HUES48 (cell line): ENCODE measurements at regions not wholly inside any gene's neighbourhood (a gene's known extent, or its start where the extent isn't known, plus 50 kb on each side); places are given as distances from the start of the nearest gene placed in this dataset.

ENCODE experiments used
- H3K27ac ChIP-seq: one replicate; pipeline ENCODE4 v1.7.0; 2013; ENCODE audit warnings: low read depth, low read length, inconsistent platforms
- H3K27me3 ChIP-seq: 2 replicates; pipeline ENCODE4 v1.6.1; 2013; ENCODE audit warnings: mild to moderate bottlenecking, low read length; ENCODE audit not compliant: control insufficient read depth, insufficient read depth
- H3K36me3 ChIP-seq: 2 replicates; pipeline ENCODE4 v1.6.1; 2013; ENCODE audit warnings: low read length; ENCODE audit not compliant: control insufficient read depth, insufficient read depth
- H3K4me1 ChIP-seq: 2 replicates; pipeline ENCODE4 v1.6.1; 2013; ENCODE audit warnings: mild to moderate bottlenecking, low read length; ENCODE audit not compliant: control insufficient read depth, insufficient read depth
- H3K4me3 ChIP-seq: 2 replicates; pipeline ENCODE4 v1.5.1; 2013; ENCODE audit warnings: mild to moderate bottlenecking, low read depth, low read length
- H3K9ac ChIP-seq: 2 replicates; pipeline ENCODE4 v1.6.1; 2013; ENCODE audit warnings: mild to moderate bottlenecking, low read depth, low read length, moderate library complexity
- H3K9me3 ChIP-seq: 2 replicates; pipeline ENCODE4 v1.6.1; 2013; ENCODE audit warnings: low read length; ENCODE audit not compliant: control insufficient read depth, insufficient read depth

GRCh38 chr17:77790143-77790829 lies 168.2 kb upstream of the TNRC6C start:
- H3K9me3 ChIP-seq: no peaks in the 10 kb centered on the region
- peaks cover 37% of the 10 kb centered on the region for H3K4me1 ChIP-seq
- H3K36me3 ChIP-seq: no peaks in the 10 kb centered on the region
- H3K27me3 ChIP-seq: peaks cover 83% of the 10 kb centered on the region
- H3K27ac ChIP-seq: peak overlapping the region; percentile 89
- no peak overlapping the region for H3K9ac ChIP-seq
- peak overlapping the region; percentile 18; the same call in 1 of the 2 replicates for H3K4me3 ChIP-seq

- H3K4me1 ChIP-seq: peaks cover 16% of the 10 kb centered on the region
- H3K9me3 ChIP-seq: no peaks in the 10 kb centered on the region
- no peaks in the 10 kb centered on the region for H3K36me3 ChIP-seq
- H3K9ac ChIP-seq: no peak overlapping the region
- H3K4me3 ChIP-seq: no peak overlapping the region
- peaks cover 60% of the 10 kb centered on the region for H3K27me3 ChIP-seq
- H3K27ac ChIP-seq: no peak overlapping the region
Observed at GRCh38 chr17:77792626-77793025, 165.9 kb upstream of the TNRC6C start.

- H3K4me1 ChIP-seq: peaks cover 15% of the 10 kb centered on the region
- no peak overlapping the region for H3K27ac ChIP-seq
- no peak overlapping the region for H3K4me3 ChIP-seq
- H3K36me3 ChIP-seq: no peaks in the 10 kb centered on the region
- peaks cover 53% of the 10 kb centered on the region for H3K27me3 ChIP-seq
- H3K9me3 ChIP-seq: no peaks in the 10 kb centered on the region
- H3K9ac ChIP-seq: no peak overlapping the region
Observed at GRCh38 chr17:77793146-77793970, 165.1 kb upstream of the TNRC6C start.

- H3K4me1 ChIP-seq: peaks cover 15% of the 10 kb centered on the region
- no peak overlapping the region for H3K4me3 ChIP-seq
- H3K9me3 ChIP-seq: no peaks in the 10 kb centered on the region
- peaks cover 47% of the 10 kb centered on the region for H3K27me3 ChIP-seq
- H3K27ac ChIP-seq: no peak overlapping the region
- no peaks in the 10 kb centered on the region for H3K36me3 ChIP-seq
- no peak overlapping the region for H3K9ac ChIP-seq
Observed at GRCh38 chr17:77793971-77794235, 164.6 kb upstream of the TNRC6C start.

GRCh38 chr17:77794846-77795245 lies 163.7 kb upstream of the TNRC6C start:
- Histone ChIP-seq H3K4me1 (peaks cover 9% of the 10 kb centered on the region), H3K4me3 (no peak overlapping the region), H3K27me3 (peaks cover 38% of the 10 kb centered on the region), H3K9ac (no peak overlapping the region), H3K27ac (no peak overlapping the region), H3K9me3 (no peaks in the 10 kb centered on the region), H3K36me3 (no peaks in the 10 kb centered on the region)

GRCh38 chr17:77795685-77796084 lies 162.8 kb upstream of the TNRC6C start:
- Histone ChIP-seq H3K9me3 (no peaks in the 10 kb centered on the region), H3K27me3 (peaks cover 29% of the 10 kb centered on the region)

GRCh38 chr17:77796176-77796860 lies 162.2 kb upstream of the TNRC6C start:
- Histone ChIP-seq H3K4me1 (no peaks in the 10 kb centered on the region), H3K4me3 (no peak overlapping the region), H3K9me3 (no peaks in the 10 kb centered on the region), H3K27ac (no peak overlapping the region), H3K9ac (no peak overlapping the region), H3K36me3 (no peaks in the 10 kb centered on the region), H3K27me3 (peaks cover 31% of the 10 kb centered on the region)

More at GRCh38 chr17:77795685-77796084, 162.8 kb upstream of the TNRC6C start:
- no peak overlapping the region for H3K4me3 ChIP-seq
- H3K9ac ChIP-seq: no peak overlapping the region
- H3K27ac ChIP-seq: no peak overlapping the region
- H3K36me3 ChIP-seq: no peaks in the 10 kb centered on the region
- peaks cover 1% of the 10 kb centered on the region for H3K4me1 ChIP-seq

- Histone ChIP-seq H3K27me3 (peaks cover 36% of the 10 kb centered on the region), H3K4me1 (peaks cover 13% of the 10 kb centered on the region)
Observed at GRCh38 chr17:77798031-77798430, 160.5 kb upstream of the TNRC6C start.

GRCh38 chr17:77798481-77798880 lies 160.0 kb upstream of the TNRC6C start:
- peaks cover 16% of the 10 kb centered on the region for H3K4me1 ChIP-seq
- H3K4me3 ChIP-seq: no peak overlapping the region
- no peaks in the 10 kb centered on the region for H3K36me3 ChIP-seq
- H3K27ac ChIP-seq: no peak overlapping the region
- H3K27me3 ChIP-seq: peaks cover 31% of the 10 kb centered on the region
- H3K9me3 ChIP-seq: no peaks in the 10 kb centered on the region
- H3K9ac ChIP-seq: no peak overlapping the region

More at GRCh38 chr17:77798031-77798430, 160.5 kb upstream of the TNRC6C start:
- Histone ChIP-seq H3K36me3 (no peaks in the 10 kb centered on the region), H3K9me3 (no peaks in the 10 kb centered on the region), H3K27ac (no peak overlapping the region), H3K9ac (no peak overlapping the region), H3K4me3 (no peak overlapping the region)

GRCh38 chr17:77800816-77801215 lies 157.7 kb upstream of the TNRC6C start:
- H3K4me1 ChIP-seq: peaks cover 16% of the 10 kb centered on the region
- H3K27me3 ChIP-seq: peaks cover 19% of the 10 kb centered on the region
- H3K36me3 ChIP-seq: no peaks in the 10 kb centered on the region
- H3K4me3 ChIP-seq: no peak overlapping the region
- no peaks in the 10 kb centered on the region for H3K9me3 ChIP-seq
- no peak overlapping the region for H3K9ac ChIP-seq
- no peak overlapping the region for H3K27ac ChIP-seq
